HG03139 (cell line): ENCODE measurements at regions not wholly inside any gene's neighbourhood (a gene's known extent, or its start where the extent isn't known, plus 50 kb on each side); places are given as distances from the start of the nearest gene placed in this dataset.

Experiments
- ATAC-seq: cut with Tn5 transposase; IDR thresholded peaks from one replicate; pipeline ENCODE4 v1.9.1; 2021; ENCODE audit not compliant: unreplicated experiment

DNA sequence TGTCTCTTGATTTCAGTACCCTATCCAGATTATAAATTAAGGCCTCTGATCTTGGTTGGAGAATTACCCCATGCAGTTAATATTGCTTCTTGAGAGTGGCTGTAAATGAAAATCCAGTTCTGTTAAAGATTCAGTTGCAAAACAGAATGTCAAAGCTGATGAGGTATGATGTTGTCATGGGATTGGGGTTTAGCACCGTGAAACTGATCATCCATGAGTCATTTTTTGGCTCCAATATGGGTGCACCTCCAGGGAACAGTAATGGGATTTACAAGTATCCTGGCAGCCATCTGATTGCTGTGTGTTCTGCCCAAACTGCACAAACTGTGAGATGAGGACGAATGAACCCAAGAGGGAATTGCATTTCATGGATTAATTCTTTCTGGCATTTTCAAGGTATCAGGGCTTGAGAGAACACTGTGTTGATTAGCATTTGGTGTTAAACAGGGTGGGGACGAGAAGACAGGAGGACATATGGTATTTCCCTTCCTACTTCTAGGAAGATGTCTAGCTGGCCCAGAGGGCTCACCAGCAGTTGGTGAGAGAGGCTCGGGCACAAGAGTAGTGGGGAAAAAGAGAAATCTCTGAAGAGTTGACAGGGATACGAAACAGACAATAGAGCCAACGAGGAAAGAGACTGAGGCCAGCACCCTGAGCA, 214.7 kb downstream of the GAS1 start:
- no peak for ATAC-seq

DNA sequence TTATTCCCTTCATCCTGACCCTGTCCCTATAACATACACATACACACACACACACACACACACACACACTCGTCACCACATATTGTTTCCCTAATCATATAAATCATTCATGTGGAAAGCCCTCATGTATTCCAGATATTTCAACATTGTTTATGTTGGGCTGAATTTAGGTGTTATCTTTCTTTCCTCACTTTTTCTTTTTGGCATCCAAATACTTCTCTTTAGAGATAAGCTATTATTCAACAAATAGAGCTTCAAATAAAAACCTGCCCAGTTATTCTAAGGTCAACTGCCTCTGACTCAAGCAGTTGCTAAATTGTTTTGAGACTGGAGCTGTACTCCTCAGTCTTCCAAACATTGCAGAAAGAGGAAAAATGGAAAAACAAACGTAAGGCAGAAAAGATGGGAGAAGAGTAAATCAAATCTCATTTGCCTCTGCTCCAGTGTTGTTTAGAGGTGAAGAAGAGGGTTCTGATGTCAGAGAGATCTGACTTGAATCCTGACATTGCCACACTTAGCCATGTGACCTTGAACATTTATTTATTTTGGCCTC, 215.7 kb downstream of the GAS1 start:
- no peak for ATAC-seq

DNA sequence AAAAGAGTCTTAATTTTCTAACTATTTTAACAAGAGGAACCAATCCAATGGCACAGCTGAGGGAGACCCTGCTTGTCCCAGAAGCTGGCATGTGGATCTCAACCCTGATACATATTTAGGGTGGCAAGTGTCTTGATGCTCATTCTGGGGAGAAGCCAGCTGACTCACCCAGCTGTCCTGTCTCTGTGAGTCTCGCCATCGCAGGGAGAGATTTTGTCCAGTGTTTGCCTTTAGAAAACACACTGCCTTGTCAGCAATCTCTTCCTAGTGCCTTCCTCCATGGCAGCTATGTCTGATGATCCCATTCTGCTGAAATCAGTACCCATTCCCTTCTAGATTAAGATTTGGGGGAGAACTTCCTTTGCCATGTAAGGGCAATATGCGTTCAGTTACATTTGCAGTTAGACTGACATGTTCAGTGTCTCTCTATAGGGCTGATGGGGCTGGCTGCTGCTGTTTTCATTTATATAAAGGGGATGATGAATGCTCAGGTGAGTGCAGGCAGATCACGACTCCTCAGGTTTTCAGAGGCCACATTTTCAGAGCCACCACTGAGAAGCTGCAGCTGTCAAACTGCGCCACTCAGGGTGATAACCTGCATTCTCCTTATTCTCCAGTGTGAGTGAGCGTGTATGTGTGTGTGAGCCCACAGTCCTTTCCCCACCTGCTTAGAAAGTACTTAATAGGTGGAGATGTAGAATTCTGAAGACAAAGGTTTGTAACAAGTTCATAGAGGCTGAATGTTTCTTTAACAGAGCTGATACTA, 217.0 kb downstream of the GAS1 start:
- ATAC-seq = no peak

DNA sequence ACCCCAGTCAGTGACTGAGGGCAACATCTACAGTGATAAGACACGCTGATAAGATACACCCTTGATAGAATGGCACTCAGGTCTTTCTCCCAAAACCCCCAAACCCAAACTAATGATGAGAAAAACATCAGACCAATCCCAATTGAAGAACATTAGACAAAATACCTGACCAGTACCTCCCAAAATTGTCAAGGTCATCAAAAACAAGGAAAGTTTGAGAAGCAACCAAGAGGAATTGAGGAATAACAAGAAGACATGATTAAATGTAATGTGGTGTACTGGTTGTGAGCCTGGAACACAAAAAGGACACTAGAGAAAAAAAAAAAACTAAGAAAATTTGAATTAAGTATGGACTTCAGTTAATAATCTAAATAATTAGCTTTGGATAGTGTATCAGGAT, 222.8 kb downstream of the GAS1 start:
- no peak for ATAC-seq

DNA sequence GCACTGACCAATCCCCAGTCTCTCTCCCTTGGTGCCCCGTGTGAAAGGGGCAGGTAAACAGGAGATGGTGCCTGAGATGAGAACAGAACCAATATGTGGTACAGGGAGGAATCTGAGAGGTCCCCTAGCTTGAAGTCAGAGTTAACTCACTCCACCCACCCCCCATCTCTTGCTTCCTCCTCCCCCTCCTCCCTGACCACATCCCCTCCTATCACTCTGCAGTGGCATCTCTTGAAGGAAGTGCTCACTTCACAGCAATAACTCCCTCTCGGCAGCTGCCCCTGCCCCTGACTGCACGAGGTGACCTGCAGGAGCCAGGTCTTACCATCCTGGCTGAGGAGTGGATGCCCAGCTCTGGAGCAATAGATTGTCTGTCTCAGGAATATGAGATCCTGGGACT, 224.0 kb downstream of the GAS1 start:
- no peak for ATAC-seq

DNA sequence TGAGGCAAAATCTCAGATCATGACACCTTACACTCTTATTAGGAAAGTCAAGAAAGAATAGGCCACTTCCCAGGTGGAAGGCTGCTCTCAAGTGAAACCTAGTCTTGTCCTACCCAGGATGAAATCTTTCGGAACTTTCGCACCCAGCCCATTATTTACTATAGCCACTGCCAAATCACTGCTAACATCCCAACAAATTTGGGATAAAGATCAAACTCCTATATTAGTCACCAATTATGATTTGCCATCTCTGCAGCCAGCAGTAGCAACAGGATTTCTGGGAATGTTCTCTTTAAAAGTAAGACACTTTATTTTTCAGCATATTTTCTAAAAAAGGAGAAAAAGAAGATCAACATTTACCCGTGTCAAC, 224.6 kb downstream of the GAS1 start:
- ATAC-seq = no peak

DNA sequence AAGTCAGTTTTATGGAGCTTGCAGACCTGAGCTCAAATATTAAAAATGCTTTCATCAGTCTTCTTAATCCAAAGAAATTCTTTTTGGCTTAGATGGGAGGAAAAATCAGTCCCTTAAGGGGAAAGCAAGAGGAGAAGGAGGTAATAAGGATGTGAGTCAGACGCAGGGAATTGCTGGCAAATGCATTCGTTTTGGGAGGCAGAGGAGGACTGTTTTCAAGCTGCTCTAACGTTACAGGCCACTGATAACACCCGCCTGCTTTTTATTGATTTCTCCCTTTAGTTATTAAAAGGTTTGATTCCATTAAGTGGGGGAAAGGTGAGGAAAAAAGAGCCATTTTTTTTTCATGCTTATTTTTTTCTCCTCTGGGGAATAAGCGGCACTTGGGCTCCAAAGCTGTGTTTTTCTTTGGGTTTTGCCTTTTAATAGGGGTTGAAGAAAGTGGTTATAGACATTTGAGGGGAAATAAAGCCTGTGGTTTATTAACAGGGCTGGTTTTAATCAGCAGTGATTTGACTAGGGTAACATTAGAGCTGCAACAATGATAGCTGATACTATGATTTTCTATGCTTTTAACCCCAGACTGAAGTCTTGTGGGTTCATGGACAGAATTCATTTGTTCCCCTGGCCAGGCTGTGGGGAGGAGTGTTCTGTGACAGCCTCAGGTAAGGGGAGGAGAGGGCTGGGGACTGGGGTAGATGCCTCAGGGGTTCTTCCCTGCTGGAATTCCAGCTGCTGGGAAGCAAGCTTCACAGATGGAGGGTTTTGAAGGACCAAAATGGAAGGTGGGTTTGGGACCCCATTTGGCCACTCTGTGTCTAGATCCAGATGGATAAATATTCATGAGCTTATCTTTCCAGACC, 225.2 kb downstream of the GAS1 start:
- ATAC-seq = no peak

DNA sequence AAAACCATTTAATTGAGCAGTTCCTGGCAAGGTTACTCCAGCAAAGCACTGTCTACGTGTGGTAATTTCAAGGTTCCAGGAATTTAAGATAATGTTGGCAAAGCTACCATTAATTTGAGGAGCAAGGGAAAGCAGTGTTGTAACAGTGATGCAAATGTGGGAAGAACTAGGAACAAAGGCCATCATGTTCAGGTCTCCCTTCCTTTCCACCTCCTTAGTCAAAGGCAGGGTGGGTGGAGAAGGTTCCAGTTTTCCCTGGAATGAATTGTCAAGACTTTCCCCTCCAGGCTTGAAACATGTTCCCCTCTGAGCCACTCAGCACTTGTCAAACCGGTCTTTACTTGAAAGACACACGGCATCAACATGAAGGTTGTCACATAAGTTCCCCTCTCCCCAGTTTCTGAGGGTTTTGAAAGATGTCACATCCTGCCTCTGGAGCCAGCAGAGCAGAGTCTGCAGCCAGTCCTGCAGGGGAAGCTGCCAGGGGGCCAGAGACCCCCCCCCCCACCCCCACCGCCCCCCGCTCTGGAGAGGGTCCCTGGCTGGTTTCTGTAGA, 226.0 kb downstream of the GAS1 start:
- no peak for ATAC-seq

DNA sequence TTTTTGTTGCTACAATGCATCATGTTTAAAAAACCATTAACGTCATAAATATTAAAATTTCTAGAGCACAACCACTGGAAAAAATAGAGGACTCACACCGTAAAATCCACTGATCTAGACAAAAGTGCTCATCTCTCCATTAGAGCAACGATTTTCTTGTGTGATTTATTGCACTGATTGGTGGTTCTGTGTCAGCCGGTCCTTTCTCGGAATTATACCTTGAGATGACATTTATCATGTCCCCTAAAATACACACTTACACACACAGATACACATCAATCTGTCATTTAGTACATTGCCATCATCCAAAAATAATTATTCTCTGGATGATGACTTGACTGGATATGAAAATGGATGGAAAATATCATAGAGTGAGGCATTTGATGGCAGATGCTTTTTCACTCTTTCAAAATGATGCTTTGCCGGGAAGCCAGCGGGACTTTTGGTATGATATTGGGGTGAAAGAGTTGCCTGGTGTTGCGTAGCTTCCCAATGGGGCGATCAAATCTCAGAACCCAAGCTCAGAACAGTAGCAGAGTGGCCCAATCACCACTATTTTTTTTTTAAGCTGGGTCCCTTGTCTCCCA, 226.6 kb downstream of the GAS1 start:
- ATAC-seq = no peak

DNA sequence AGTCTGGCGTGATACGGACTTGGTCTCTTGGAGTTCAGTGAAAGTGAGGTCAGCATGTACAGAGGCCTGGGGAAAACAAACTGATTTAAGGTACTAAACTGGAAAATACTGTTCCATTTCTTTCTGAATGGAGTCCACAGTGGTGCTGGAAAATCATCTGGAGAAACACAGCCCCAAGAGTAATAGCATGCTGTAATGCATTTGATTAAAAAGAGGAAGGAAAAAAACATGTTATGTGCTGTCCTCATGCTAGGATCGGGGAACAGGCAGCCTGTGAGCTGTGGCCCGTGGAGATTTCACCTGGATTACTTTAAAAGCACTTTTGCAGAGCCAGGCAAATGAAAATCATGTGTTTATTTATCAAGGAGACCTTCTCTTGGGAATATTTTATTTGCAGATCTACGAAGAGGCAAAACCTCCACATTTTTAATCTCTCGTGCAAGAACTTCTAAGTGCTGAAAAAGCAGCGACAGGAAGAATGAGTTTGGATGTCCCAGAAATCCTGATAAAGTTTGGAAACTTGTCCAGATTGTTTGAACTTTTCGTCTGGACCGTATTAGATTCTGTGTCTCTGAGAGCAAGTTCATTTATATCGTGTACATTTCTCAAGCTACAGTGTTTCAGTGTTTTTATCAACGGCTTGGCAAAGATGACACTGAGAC, 228.8 kb downstream of the GAS1 start:
- no peak for ATAC-seq

DNA sequence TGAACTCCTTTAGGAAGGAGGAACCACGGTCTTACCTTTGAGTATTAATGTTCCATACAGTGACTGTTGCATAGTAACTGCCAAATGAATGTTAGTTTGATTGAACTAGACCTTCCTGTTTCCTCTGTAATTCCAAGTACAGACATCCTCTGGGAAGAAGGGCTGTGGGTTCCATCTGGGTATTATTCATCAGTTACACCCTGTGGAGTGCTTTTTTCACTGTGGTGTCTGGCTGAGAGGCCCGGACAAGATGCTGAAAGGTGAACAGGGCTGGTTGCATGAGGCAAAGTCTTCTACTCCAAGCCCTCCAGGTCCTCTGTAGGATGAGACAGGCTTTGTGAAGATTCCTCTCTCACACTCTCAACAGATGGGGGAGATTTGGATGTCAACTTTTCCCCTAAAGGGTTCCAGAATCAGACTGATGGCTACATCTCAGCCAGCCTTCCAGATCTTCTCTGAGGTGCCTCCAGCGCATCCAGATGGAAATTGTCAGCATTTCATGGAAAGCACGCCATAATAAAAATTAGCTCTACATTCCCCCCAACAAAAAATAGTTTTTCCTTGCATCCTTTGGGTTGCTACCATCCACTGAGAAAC, 230.9 kb downstream of the GAS1 start:
- ATAC-seq = no peak

DNA sequence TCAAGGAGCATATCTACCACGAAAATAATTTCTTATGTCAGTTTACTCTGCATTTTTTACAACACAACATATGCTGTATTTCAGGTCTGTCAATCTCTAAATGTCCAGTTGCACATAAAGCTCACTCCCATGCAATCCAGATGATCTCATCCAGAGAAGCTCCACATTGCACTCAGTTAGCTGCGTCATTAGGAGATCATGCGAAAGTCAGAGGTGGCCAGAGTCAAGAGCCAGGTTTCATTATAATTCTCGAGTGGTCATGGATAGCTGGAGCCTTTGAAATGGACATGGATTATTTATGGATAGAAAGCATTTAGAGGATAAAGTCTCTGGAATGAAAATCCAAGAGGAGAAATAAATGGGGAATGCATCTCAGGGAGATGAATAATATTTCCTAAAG, 232.3 kb downstream of the GAS1 start:
- no peak for ATAC-seq

DNA sequence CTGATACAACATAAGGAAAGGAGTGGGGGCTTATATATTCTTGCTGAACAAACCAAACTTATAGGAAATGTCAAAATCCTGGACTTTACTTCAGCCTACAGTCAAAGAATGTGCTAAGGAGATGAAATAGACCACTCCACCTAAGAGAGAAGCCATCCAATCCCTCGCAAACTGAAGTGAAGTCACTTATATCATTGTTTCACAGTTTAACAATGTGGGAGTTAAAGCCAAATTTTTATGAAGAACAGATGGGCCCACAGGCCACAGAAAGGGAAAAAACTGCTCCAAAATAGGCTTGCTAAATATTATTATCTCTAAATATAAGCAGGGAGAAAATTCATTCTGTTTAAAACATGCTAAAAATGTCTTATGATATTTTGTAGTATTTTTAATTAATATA, 233.3 kb downstream of the GAS1 start:
- no peak for ATAC-seq

DNA sequence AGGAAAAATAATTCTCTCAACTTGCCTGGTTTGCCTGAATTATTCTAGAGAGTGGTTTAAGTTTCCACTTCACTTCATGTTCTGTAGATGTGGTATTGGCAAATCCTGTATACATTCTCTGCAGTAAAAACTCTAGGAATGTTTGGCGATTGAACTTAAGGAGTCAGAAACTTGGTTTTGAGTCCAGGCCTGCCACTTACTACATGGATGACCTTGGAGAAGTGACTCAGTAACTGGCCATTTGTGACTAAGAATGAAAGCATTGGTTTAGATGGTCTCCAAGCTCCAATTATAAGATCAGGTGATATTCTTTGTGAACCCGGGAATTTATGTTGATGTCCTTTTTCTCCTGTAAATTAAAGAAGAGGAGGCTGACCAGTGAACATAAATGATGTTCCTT, 233.8 kb downstream of the GAS1 start:
- no peak for ATAC-seq

DNA sequence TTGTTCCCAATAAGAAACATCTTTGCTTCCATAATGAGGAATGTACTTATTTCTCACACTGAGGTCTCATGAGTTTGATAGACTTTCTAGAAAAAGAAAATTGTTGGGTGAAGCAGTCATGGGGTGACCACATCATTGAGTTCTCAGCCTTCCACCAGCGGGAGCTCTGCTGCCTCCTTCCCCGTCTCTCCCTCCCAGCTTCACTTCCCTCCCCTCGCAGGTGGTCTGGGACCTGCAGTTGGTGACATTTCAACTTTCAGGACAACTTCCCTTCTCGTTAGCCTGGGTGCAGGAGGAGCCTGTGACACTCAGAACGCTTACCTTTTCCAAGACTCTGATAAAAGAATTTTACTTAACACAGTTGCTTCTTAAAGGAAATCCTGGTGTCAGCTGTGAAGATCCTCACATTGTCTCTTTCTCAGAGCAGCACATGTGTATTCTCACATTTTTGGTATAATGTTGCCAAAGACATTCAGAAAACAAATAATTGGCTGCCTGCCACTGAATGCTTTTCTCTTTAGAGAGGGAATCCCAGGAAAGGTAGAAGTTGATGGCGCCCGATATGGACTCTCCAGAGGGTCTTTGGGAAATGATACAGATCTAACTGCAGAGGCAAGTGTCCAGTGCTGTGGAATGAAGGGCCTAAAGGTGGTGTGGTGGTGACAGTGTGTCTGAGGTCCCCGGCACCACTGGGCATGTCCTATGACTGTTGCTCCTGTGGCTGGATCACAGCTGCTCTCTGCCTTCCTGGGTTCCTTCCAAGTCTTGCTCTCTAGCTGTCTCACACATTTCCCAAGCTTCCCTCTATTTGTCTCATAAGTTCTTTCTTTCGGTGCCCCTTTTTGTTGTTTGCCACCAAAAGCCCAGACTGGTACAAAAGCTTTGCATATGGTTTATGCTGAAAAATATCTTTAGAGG, 238.1 kb downstream of the GAS1 start:
- no peak for ATAC-seq

DNA sequence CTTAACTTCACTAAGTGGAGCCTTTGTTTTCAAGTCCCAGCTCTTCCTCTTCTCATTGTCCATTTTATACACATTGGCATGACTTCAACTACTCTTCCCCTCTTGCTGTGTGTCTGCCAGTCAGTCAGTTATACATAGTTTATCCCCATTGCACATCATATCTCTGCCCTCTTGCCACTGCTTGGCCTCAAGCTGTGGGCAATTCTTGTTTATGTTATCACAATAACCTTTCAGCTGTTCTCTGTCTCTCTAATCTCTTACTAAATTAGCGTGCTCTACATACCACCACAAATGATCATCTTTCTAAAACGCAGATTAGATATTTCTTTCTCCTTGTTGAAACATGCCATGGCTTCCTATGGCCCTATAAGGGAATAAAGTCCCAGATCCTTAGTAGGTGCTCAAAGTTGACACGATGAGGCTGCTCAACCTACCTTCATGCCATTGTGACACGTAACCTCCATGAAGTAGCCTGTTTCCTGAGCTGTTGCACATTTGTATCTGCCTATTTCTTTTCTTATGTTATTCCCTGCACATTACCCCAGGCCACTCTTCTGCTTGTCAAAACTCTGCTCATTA, 239.3 kb downstream of the GAS1 start:
- no peak for ATAC-seq

DNA sequence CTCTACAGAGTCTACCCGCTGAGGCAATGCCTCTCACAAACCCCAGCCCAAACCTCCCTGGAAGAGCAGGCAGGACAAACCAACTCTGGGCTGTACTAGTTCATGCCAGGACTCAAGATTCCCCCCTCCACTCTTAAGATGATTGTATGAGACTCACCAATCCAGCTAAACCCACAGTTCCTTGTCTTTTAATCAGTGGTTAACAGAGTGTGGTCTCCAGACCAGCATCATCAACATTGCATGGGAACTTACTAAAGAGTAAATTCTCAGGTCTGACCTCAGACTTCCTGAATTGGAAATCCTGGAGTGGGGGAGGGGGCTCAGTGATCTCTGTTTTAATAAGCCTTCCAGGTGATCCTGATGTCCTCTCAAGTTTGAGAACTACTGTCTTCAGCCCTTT, 240.9 kb downstream of the GAS1 start:
- no peak for ATAC-seq

DNA sequence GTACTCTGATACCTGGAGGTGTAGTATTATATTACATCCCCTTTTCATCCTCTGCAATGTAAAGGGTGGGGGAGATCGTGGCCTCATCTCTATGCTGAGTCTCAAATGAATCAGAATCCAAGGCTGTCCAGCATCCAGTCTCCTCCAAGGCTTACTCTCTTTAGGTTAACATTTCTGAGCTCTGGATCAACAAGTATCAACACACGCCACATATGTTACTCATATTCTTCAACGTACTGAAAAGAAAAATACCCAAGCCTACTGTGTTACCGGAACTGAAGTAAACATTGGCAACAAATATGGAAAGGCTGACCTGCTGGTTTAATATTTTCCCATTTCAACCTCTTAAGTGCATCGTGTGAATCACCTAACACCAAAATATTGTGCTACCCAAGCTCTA, 241.8 kb downstream of the GAS1 start:
- ATAC-seq = no peak

DNA sequence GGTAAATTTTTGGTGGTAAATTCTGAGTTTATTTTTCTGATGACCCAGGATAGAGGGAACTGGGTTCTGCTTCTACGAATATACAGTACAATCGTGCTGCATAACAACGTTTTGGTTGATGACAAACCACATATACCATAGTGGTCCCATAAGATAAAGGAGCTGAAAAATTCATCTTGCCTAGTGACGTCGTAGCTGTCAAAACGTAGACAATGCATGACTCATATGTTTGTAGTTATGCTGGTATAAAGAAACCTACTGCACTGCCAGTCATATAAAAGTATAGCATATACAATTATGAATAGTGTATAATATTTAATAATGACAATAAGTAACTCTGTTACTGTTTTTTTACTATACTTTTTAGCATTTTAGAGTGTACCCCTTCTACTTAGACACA, 244.0 kb downstream of the GAS1 start:
- no peak for ATAC-seq
